ENCODE measurements at regions not wholly inside any gene's neighbourhood (a gene's known extent, or its start where the extent isn't known, plus 50 kb on each side); places are given as distances from the start of the nearest gene placed in this dataset.

DNA sequence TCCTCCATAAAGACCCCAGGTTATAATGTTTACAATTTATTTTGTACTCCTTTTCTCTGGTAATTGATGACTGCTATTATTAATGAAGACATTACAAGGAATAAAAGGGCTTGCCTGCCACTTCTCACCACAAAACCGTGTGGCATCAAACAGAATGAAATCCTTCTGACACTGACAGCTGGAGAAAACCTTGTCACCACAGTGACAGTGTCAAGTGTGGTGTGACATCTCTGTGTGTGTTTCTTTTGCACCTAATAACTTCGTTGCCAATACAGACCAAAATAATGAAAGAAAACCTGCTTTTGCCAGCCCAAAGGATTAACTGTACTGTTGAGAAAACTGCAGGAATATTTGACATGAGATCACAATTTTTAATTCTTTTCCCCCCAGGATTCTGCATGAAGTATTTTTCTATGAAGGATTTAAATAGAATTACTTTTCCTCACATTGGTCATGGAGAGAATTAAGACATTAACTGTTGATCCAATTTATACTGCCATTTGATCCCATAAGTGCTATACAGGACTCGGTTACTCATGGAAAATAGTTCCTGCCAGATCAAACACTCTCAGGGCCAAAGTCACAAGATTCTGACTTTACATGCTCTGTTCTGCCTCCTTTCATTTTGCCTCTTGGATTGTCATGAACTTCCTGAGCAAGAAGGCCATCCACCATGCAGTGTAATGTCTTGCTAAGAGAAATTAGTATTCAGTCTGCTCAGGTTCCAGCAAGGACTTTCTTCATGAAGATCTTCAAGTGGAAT is 60.4 kb upstream of the IFNG-AS1 start:
- Histone ChIP-seq H3K79me2 (ENCODE audit: control insufficient read depth, insufficient read depth, low read length) (no peaks in the 10 kb centered on the region), H3K27me3 (ENCODE audit: control insufficient read depth in 2 of 2, insufficient read depth in 2 of 2, low read length in 2 of 2) (no peaks in the 10 kb centered on the region), H3K9me3 (replicated peaks; ENCODE audit: control insufficient read depth, insufficient read depth, low read length) (no peaks in the 10 kb centered on the region), H3K4me1 (ENCODE audit: control insufficient read depth, extremely low read depth, insufficient read depth, low read length) (no peaks in the 10 kb centered on the region), H3K4me3 (replicated peaks in 1 of 3; ENCODE audit: insufficient read depth in 1 of 3, low read depth in 1 of 3, low read length in 3 of 3) (no peak overlapping the region), H3K9me1 (replicated peaks; ENCODE audit: control insufficient read depth, extremely low read depth, insufficient read depth, low read length) (no peaks in the 10 kb centered on the region), H3K4me2 (ENCODE audit: insufficient read depth, low read length) (no peak overlapping the region), H3K36me3 (ENCODE audit: control insufficient read depth in 2 of 2, extremely low read depth in 1 of 2, insufficient read depth in 2 of 2, low read length in 2 of 2) (no peaks in the 10 kb centered on the region), H3K9ac (replicated peaks; ENCODE audit: extremely low read depth, insufficient read depth, low read length) (no peak overlapping the region), H3K27ac (ENCODE audit: insufficient read depth, low read depth, low read length) (no peak overlapping the region), H4K20me1 (replicated peaks; ENCODE audit: control insufficient read depth, extremely low read depth, insufficient read depth, low read length) (no peaks in the 10 kb centered on the region), H2AFZ (ENCODE audit: low read depth, low read length) (no peak overlapping the region)
- CTCF ChIA-PET = interaction anchor here (2.6 kb wide), 1 partner anchor 14 kb away, joined by 13 read pairs; no protein-coding TSS in a partner anchor
- no peak for FAIRE-seq
- intact Hi-C loops (cut with micrococcal nuclease) = no loop called here
- DNase-seq (ENCODE audit: low read depth, low spot score) = no peak
- TF ChIP-seq, protein P1, sequence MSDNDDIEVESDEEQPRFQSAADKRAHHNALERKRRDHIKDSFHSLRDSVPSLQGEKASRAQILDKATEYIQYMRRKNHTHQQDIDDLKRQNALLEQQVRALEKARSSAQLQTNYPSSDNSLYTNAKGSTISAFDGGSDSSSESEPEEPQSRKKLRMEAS (IDR thresholded peaks at IDR 0.05; ENCODE audit: insufficient read depth, insufficient read length) = no peak
- TF ChIP-seq POLR2AphosphoS5 (IDR thresholded peaks at IDR 0.05; ENCODE audit: insufficient read depth, low read depth, low read length) (no peak), EZH2 (IDR thresholded peaks at IDR 0.05; ENCODE audit: borderline replicate concordance, low read depth, low read length, severe bottlenecking) (no peak), JUN (IDR thresholded peaks at IDR 0.05; ENCODE audit: borderline replicate concordance, insufficient read depth, insufficient read length, low read depth) (no peak), FOS (IDR thresholded peaks at IDR 0.05; ENCODE audit: borderline replicate concordance, insufficient read depth, low read length) (no peak), GATA2 (IDR thresholded peaks at IDR 0.05; ENCODE audit: insufficient read depth, insufficient read length, low read depth, low read length) (no peak), MYC (IDR thresholded peaks at IDR 0.05; ENCODE audit: low read depth, low read length) (no peak), POLR2A (IDR thresholded peaks at IDR 0.05; ENCODE audit: low read depth, low read length) (no peak)
- TF ChIP-seq, protein P2, sequence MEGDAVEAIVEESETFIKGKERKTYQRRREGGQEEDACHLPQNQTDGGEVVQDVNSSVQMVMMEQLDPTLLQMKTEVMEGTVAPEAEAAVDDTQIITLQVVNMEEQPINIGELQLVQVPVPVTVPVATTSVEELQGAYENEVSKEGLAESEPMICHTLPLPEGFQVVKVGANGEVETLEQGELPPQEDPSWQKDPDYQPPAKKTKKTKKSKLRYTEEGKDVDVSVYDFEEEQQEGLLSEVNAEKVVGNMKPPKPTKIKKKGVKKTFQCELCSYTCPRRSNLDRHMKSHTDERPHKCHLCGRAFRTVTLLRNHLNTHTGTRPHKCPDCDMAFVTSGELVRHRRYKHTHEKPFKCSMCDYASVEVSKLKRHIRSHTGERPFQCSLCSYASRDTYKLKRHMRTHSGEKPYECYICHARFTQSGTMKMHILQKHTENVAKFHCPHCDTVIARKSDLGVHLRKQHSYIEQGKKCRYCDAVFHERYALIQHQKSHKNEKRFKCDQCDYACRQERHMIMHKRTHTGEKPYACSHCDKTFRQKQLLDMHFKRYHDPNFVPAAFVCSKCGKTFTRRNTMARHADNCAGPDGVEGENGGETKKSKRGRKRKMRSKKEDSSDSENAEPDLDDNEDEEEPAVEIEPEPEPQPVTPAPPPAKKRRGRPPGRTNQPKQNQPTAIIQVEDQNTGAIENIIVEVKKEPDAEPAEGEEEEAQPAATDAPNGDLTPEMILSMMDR (IDR thresholded peaks at IDR 0.05; ENCODE audit: extremely low read depth in 1 of 2, insufficient read depth in 1 of 2, low read depth in 1 of 2, low read length in 2 of 2) = no peak
- POLR2A ChIA-PET = no interaction called here
- dilution Hi-C loops (cut with MboI; ENCODE audit: extremely low pct_ligation_motif_present, low sequenced_read_pairs) = no loop called here
- BruUV-seq (replicated peaks) = no TSS peak
